HG03457 (cell line): ENCODE measurements at regions not wholly inside any gene's neighbourhood (a gene's known extent, or its start where the extent isn't known, plus 50 kb on each side); places are given as distances from the start of the nearest gene placed in this dataset.
"Not testable (repeated sequence)": the region's sequence is repeated elsewhere in the genome, so short reads cannot be mapped to it uniquely, and the experiment has no call there.

Source experiments
- ATAC-seq: cut with Tn5 transposase; IDR thresholded peaks from one replicate; pipeline ENCODE4 v1.9.1; 2021; ENCODE audit warnings: moderate number of reproducible peaks; ENCODE audit not compliant: unreplicated experiment

- no peak for ATAC-seq
Measured at GRCh38 chr1:232422098-232422497, 207.8 kb downstream of the SIPA1L2 start.

GRCh38 chr1:232421143-232421796 is 208.7 kb downstream of the SIPA1L2 start:
- ATAC-seq, result no peak

GRCh38 chr1:232417636-232418248 is 212.2 kb downstream of the SIPA1L2 start:
- ATAC-seq, result no peak

- ATAC-seq, result no peak
Measured at GRCh38 chr1:232416026-232416568, 213.8 kb downstream of the SIPA1L2 start.

DNA sequence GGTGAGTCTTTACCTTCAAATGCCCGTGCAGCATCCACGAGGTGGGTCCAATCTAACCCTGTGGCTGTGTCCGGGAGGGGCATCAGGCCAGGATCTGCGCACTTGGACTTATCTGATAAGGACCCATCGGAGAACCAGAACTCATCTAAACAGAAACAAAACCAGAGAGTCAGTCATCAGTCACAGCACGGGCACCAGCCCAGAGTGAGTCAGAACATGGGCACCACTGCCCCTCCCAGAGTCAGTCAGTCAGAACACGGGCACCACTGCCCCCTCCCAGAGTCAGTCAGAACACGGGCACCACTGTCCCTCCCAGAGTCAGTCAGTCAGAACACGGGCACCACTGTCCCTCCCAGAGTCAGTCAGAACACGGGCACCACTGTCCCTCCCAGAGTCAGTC is 214.5 kb downstream of the SIPA1L2 start:
- not testable (repeated sequence) for ATAC-seq

DNA sequence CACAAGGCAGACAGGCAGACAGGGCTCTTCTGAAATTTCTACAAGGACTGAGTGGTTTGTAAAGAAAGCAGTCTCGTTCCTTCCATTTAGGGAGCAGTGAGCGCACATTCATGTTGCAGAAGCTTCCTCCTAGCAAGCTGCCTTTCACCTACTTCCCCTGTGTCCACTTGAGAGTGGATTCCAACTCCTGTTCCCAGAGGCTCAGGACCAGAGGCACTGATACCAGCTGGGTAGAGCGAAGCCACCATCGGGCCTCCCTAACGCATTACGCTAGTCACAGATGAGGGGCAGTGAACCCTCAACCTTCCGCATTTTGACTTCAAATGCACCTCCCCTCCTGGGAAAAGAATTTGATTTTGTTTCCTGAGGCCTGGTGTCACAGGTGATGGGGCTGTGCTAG is 215.8 kb downstream of the SIPA1L2 start:
- no peak for ATAC-seq

DNA sequence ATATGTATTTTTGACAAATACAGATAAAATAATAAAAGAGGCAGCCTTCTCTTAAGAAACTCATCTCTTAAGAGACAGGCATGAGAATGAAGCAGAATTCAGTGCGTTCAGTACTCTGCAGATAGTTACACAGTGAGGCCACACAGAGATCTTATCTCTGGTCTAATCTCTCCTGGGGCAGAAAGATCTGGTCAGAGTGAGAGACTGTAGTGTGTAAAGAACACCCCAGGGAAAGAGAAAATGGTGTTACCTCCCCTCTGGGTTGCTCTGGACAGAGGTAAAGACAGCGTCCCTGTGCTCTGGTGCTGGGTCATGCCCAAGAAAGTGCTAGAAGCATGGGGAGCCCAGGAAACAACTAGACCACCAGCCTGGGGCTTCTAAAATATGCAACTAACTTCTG is 216.3 kb downstream of the SIPA1L2 start:
- ATAC-seq, result no peak

GRCh38 chr1:232409584-232409983 is 220.3 kb downstream of the SIPA1L2 start:
- no peak for ATAC-seq

DNA sequence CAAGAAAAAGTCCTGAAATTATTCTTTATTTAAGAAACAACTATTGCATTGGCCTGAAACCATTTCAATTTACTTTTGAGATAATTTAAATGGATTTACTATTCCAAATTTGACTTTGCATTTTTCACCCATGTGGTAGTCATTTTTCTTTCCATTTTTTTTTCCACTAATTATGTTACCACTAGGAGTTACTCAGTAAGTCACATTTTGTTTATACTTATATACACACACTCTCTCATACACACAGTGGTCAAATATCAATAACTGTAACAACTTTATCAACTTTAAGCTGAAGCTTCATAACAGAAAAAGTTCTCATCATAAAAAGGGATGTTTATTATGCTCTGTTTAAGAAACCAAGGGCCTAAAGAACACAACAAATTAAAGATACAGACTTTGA is 222.8 kb downstream of the SIPA1L2 start:
- ATAC-seq, result no peak

GRCh38 chr1:232405781-232406180 is 224.2 kb downstream of the SIPA1L2 start:
- ATAC-seq, result no peak

DNA sequence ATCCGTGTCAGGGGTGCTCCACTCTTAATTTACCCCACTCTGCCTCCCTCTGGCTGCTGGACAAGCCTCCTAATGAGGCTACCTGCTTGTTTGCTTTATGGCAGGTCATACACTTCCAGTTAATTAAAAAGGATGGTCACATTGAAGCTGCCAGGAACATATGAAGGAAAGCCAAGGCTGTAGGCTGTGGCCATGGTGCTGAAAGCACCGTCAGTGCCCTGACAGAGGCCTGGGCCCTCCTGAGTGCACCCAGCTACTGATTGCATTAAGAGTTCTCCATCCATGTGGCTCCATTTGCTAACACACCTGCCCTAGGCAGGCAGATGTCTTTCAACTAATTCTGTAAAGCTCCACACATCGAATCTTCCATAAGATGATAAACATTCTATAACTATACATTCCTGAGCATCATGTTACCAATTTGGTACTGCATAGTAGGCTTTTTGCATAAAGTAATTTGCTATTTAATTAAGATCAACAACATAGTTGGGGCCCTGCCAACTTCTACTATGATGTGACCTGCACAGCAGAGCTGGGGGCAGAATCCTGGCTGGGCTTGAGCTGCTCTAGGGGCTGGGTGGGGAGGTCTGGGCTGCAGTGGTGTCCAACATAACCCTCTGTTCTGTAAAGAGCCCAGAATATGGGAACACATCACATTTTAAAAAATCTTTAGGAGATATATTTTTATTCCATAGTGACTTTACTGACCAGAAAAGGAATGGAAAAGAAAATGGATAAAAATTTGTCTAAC is 224.8 kb downstream of the SIPA1L2 start:
- no peak for ATAC-seq

GRCh38 chr1:232404227-232404626 is 225.7 kb downstream of the SIPA1L2 start:
- ATAC-seq, result no peak

GRCh38 chr1:232403017-232403714 is 226.8 kb downstream of the SIPA1L2 start:
- ATAC-seq, result no peak

DNA sequence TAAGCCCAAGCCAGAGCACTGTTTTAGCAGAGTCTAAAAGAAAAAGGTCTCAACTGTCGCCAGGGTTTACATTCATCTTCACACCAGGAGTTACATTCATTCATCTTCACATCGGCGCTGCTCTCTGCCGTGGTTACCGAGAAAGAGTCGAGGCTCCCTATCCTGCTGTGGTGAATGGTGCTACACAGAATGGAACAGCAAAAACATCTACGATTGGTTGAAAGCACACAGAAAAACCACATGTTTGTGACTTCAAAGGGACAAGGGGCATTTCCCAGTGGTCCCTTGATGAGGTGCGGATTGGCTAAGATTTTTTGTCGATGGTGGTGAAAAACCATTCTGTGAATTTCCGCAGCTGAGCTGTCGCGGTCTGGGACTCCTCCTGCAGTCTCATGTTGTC is 231.1 kb downstream of the SIPA1L2 start:
- no peak for ATAC-seq

DNA sequence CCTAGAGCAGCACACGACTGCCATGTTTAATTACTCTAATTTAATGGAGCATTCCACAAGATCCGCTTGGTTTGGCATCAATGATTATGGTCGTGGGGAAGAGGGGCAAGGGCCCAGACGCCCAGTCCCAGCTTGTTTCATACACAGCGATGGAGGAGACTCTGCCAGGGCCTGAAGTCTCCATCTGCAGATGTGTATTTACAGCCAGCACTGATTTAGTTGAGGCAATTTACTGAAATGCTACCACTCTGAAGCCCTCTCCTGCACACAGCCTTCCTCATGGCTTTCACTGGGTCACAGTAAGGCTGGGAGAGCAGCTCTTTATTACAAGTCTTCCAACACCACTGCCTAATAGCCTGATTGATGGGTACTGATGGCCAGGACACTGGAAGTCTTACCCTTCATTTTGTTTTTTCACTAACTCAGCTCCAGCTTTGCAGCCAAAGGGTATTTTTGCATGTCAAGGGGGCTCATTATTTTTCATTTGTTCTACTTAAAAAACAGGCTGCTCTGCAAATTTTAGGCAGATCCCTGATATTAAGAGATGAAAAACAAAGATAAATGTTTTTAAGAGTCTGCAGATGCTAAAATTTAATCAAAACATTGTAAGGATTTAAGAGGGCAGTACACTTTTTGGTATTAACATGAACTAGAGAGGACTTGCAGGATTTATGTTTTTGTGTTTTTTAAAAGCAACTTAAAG is 236.3 kb downstream of the SIPA1L2 start:
- no peak for ATAC-seq

DNA sequence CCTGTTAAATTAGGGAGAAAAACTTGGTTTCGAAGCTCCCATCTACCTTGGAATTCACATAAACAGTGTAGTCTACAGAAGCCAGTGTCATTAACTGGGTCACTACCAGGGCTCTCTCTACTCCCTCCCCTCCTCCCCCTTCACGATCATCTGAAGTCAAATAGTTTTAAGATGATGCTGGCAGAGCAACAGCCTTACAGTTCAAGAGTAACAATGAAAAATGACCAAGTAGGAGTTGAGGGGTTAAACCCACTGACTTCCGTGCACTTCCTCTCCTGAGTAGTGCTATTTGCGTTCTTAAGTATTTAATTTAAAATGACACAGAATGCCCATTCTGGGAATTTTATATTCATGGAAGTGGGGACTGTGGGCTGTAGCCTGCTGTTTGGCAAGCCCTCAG is 236.9 kb downstream of the SIPA1L2 start:
- no peak for ATAC-seq

DNA sequence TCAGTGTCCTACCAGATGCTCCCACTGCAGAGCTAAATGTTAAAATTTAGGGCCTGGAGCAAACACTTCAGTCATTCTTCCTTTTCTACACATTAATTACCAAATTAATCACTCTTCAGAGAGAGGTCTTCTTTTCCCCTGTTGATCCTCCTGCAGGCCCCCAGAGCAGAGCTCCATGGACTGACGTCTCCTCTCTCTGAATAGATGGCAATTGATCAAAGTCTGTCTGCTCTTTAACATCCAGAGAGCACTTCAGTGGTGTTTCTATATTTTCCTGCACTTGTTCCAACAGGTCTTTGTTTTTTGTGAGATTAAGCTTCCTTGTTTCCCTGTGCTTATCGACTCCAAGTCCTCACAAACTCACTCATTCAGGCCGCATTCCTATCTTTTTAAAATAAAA is 239.3 kb downstream of the SIPA1L2 start:
- ATAC-seq, result no peak

- no peak for ATAC-seq
Measured at GRCh38 chr1:232389744-232390143, 240.2 kb downstream of the SIPA1L2 start.

GRCh38 chr1:232388363-232388762 is 241.6 kb downstream of the SIPA1L2 start:
- no peak for ATAC-seq

- no peak for ATAC-seq
Measured at GRCh38 chr1:232386721-232387510, 243.0 kb downstream of the SIPA1L2 start.
